UCSD-AML1 (cell line): ENCODE measurements at regions not wholly inside any gene's neighbourhood (a gene's known extent, or its start where the extent isn't known, plus 50 kb on each side); places are given as distances from the start of the nearest gene placed in this dataset.

Experiments used
- DNase-seq: peaks from one replicate; lab custom pipeline; 2025; ENCODE audit not compliant: unreplicated experiment; lab: John Stamatoyannopoulos, UW

DNA sequence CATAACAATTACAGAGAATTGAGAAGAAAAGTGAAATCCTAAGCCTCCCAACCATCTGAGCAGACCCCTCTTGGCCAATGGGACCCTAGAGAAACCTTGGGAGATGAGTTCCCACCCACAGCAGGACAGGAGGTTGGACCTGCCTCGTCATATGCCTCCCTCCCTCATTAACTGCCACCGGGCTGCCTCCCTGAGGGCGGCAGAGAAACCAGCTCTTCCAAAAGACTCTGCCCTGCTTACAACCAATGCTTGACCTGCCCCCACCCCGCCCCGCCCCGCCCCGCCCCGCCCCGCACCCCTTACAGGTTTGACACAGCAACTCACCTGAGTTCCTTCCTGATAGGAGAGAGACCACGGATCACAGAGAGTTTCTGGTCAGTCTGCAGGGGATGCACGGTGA, 86.1 kb downstream of the ADRA2C start:
- no peak for DNase-seq

DNA sequence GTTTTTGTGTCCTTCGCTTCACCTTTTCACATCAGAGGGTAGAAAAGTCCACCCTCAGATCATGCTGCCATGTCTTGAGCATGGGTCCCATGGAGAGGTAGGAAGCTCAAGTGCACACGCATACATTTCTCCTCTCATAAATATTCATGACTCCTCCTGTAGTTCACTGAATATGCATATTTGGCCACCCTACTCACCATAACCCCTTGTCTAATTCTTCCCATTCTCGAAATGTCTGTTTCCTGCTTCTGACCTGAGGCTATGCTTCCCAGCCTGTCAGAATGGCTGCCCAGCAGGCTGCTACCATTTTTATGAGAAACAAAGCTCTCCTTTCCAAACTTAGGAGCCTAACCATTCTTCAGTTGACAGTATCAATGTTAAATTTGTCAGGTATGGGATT, 86.5 kb downstream of the ADRA2C start:
- DNase-seq, result no peak

DNA sequence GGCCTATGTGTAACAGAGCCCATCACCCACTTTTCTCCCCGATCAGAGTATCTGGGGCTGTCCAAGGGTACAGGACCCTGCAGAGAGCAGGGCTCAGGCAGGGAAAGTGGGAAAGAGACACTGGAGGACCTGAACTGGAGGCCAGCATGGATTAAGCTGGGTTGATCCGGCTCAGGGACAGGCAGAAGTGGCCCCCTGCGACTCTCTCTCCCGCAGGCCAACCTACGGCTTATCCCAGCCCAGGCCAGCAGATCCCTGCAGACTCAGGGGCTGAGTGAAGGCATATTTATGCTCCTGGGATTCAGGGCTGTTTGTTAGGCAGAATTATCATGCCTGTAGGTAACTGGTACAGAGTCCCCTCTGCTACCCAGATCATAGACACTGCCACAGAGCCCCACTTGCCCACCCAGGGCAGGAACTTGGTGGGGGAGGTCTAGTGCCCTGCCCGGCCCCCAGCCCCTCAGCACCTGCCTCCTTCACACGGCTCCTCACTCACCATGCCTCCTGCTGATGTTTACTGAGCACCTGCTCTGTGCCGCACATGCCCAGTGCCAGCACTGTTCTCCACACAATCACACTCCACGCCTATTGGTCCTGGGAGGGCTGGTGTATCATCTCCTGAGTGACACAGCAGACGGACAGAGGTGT, 87.3 kb downstream of the ADRA2C start:
- DNase-seq, result no peak

- no peak for DNase-seq
Measured at GRCh38 chr4:3854661-3855060, 88.5 kb downstream of the ADRA2C start.

GRCh38 chr4:3855646-3856045, 89.5 kb downstream of the ADRA2C start:
- no peak for DNase-seq

- no peak for DNase-seq
Measured at GRCh38 chr4:3856604-3857204, 90.5 kb downstream of the ADRA2C start.

- DNase-seq, result no peak
Measured at GRCh38 chr4:3857269-3857926, 91.2 kb downstream of the ADRA2C start.

DNA sequence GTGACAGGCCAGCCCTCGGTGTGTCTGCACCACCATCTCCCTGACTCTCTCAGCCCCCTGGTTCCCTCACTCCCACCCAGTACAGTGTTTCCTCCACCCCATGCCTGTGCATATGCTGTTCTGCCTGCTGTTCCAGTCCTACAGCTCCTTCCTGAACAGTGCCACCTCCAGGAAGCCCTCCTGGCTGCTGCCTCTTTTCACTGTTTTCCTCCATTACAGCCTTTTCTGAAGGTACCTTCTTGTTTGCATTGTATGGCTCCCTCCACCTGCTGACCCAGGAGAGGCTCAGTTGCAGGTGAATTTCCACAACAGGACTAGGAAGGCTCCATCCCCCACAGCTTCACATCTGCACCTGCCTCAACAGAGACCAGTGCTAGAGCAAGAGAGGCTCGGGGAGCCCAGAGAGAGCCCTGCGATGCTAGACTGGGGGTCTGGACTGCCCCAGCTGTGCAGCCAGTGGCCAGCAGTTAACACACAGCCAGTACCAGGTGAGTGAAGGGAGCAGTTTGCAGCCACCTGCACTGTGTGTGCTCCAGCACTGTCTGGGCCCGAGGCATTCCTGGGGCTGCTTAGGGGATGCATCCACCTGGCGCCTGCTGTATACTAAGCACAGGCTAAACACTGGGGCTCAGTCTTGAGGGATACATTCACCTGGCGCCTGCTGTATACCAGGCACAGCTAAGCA, 92.0 kb downstream of the ADRA2C start:
- no peak for DNase-seq

- DNase-seq, result no peak
Measured at GRCh38 chr4:3858765-3859388, 92.7 kb downstream of the ADRA2C start.

DNA sequence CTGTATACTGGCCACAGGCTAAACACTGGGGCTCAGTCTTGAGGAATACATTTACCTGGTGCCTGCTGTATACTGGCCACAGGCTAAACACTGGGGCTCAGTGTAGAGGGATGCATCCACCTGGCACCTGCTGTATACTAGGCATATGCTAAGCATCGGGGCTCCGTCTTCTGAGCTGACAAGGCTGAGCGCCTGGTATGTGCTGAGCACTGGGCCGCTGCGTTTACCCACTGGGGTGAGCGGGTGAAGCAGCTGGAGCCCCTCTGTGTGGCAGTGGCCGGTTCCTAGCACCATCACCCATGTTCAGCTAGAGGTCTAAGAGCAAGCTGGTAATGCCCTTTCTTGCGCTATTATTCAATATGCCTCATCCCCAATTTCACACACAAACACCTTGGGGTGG, 93.4 kb downstream of the ADRA2C start:
- no peak for DNase-seq

- no peak for DNase-seq
Measured at GRCh38 chr4:3860061-3860912, 94.1 kb downstream of the ADRA2C start.

DNA sequence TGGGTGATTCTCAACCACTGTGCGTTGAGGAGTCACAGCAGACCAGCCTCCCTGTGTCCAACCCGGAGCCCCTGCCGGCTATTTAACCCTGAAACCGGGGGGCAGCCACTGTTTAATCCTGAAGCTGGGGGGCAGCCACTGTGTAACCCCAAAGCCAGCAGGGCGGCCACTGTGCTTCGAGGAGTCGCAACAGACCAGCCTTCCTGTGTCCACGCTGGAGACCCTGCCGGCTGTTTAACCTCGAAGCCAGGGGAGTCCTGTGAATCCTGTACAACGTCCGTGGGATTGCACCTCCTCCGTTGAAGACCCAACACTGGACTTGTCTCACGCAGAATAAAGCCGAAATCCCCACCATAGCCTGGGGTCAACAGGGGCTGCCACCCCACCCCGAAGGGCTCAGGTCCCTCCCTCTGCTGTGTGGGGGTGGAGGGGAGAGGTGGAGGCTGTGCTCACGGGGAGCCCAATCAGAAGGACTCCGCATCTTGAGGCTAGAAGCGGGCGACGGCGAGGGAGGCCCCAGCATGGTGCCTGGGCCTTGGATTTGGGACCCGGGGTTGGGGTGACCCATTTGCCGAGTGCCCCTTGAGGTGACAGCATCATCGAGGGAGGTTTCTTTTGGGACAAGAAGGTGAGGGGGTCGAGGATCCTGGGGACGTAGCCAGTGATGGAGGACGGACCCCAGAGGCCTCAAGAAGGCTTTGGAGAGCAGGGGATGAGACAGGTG, 94.9 kb downstream of the ADRA2C start:
- no peak for DNase-seq

DNA sequence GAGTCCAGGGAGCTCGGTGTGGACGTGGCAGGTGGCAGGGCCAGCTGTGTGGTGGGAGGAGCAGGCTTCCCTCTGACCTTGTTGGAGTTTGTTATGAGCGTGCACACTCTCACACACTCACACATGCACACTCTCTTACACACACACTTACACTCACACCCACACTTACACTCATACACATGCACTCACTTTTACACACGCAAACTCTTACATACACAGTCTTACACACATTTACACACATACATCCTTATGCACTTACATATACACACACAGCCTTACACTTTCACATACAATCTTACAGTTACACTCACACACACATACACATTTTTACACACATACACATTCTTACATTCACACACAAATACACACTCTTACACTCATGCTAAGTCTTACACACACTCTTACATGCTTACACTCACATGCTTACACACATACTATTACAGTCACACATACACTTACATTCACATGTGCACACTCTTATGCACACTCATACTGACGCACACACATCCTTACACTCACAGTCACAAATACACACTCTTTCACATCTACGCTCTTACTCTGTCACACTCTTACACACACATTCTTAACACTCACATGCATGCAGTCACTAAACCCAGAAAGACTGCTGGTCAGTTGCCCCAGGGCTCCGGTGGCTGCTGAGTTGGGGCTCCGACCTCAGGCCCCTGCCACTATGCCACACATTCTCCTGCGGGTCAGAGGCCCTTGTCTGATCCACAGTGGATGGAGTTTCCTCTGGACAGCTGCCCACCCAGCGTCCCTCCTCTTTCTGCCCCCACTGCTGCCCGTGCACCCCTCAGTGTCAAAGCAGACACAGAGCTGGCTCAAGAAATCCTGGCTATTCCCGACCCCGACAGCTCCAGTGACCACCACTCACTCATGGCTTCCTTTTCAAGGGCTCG, 95.8 kb downstream of the ADRA2C start:
- DNase-seq, result no peak

DNA sequence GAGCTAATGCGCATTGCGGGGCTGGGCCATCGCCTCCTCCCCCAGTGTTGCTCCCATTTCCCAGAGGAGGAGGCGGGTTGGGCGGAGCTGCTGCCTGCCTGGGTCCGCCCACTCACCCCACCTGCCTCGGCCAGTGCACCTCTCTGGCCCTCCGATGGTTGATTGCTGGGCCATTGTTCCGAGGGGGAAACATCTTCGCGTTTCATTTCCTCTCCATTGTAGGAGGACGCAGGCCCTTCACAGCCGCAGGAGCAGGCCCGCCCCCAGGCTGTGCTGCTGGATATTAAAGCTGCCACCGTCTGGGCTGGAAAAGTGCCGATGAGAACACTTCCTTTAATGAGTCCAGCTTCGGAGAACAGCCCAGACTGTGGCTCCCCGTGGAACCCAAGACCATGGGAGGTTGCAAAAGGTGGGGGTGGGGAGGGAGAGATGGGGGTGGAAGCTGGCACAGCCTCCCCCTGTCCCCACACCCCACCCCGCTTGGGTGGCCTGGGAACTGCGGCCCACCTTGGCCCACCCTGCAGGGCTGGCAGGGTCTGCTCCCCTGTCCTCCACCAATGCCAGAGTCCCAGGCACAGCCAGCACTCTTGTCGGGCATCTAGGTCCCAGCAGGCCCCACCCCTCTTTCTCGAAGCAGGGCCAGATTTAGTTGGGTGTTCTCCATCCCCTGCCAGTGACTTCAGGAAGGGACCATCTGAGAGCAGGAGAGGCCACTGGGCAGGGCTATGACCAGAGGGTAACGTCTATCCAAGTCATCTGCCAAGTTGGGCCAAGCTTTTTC, 96.6 kb downstream of the ADRA2C start:
- DNase-seq, result no peak

DNA sequence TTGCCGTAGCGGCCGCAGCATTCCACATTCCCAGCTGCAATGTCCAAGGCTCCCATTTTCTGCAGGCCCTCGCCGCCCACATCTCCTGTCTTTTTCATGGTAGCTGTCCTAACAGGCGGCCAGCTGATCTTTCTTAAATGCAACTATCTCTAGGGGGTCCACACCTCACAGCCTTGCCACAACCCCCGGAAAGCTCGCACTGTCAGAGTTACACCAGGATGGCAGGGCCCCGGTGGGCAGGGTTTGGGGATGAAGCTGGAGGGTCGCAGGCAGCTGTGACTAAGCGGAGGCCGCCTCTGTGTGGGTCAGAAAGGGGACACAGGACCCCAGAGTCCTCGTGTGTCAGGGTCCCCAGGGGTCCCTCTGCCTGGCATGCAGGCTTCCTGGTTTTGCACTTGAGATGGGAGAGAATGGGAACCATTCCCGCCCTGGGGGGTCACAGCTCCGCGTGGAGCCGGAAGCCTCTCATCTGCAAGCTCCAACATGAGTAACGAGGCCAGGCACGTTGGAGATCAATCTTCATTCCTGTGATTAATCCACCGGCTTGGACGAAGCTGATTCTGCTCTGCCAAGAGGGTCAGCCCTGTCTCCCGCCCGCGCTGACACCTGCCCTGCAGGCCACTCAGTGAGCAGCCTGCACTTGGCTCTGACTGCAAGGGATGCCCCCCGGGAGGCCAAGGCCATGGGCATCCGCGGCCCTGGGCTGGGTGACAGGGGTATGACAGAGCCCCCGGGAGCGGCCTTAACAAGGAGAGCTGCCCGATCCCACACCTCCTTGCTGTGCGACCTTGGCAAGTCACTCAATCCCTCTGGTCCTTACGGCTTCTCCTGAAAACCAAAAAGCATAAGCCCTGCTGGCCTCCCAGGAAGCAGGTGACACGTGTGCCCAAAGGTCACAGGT, 97.9 kb downstream of the ADRA2C start:
- no peak for DNase-seq

- no peak for DNase-seq
Measured at GRCh38 chr4:3864742-3865721, 98.8 kb downstream of the ADRA2C start.
